RWPE1 (cell line): ENCODE measurements at regions not wholly inside any gene's neighbourhood (a gene's known extent, or its start where the extent isn't known, plus 50 kb on each side); places are given as distances from the start of the nearest gene placed in this dataset.

ENCODE experiments used
- CTCF ChIA-PET: fragments of 350-600 bp; sonication (Branson Sonifier 250); formaldehyde crosslinking; extraction: SDS; loops from one replicate; lab custom pipeline; 2021; lab: Yijun Ruan, JAX
- POLR2A ChIA-PET: fragments of 400-600 bp; formaldehyde crosslinking; extraction: SDS; loops from one replicate; lab custom pipeline; 2020; ENCODE audit warnings: antibody characterized with exemption; ENCODE audit not compliant: low non-redundant PET; lab: Yijun Ruan, JAX
- DNase-seq: peaks from one replicate; pipeline ENCODE4 v3.0.0; 2012; ENCODE audit warnings: low spot score
- H3K27ac ChIP-seq: fragments of 450-650 bp; 2 replicates; pipeline ENCODE4 v1.5.1; 2017
- CTCF ChIP-seq: fragments of 450-650 bp; conservative IDR thresholded peaks from 2 replicates; pipeline ENCODE4 v1.5.1; 2017; ENCODE audit warnings: low read depth, mild to moderate bottlenecking

- DNase-seq: no peak
- POLR2A ChIA-PET: no interaction called here
- no peak for TF ChIP-seq CTCF
- no peak overlapping the region for H3K27ac ChIP-seq
- CTCF ChIA-PET: no interaction called here
These were observed 534.9 kb downstream of the SLC4A3 start for GRCh38 chr2:220162320-220162719.

- no peak for DNase-seq
- POLR2A ChIA-PET: no interaction called here
These were observed 536.1 kb downstream of the SLC4A3 start for GRCh38 chr2:220163486-220163885.

GRCh38 chr2:220165401-220165800, 538.0 kb downstream of the SLC4A3 start:
- POLR2A ChIA-PET: no interaction called here
- H3K27ac ChIP-seq: no peak overlapping the region
- no peak for DNase-seq
- CTCF ChIA-PET: interaction anchor here (0.6 kb wide), 3 partner anchors 13 to 929 kb away, joined by 3 to 5 read pairs (median 4); no protein-coding TSS in a partner anchor
- TF ChIP-seq CTCF: no peak

More at GRCh38 chr2:220163486-220163885, 536.1 kb downstream of the SLC4A3 start:
- CTCF ChIA-PET: interaction anchor here (0.7 kb wide), 1 partner anchor 404 kb away, joined by 3 read pairs; no protein-coding TSS in a partner anchor
- no peak overlapping the region for H3K27ac ChIP-seq
- no peak for TF ChIP-seq CTCF

GRCh38 chr2:220166616-220167015, 539.2 kb downstream of the SLC4A3 start:
- no peak overlapping the region for H3K27ac ChIP-seq
- ChIA-PET CTCF (no interaction called here), POLR2A (no interaction called here)
- TF ChIP-seq CTCF: no peak
- DNase-seq: no peak

- no peak for TF ChIP-seq CTCF
- H3K27ac ChIP-seq: no peak overlapping the region
- no peak for DNase-seq
- ChIA-PET CTCF (interaction anchor here (0.6 kb wide), 1 partner anchor 219 kb away, joined by 4 read pairs; no protein-coding TSS in a partner anchor), POLR2A (no interaction called here)
These were observed 540.5 kb downstream of the SLC4A3 start for GRCh38 chr2:220167956-220168355.

GRCh38 chr2:220168891-220169546, 541.6 kb downstream of the SLC4A3 start:
- POLR2A ChIA-PET: no interaction called here

More at GRCh38 chr2:220168891-220169546, 541.6 kb downstream of the SLC4A3 start:
- no peak for TF ChIP-seq CTCF
- no peak overlapping the region for H3K27ac ChIP-seq
- CTCF ChIA-PET: no interaction called here
- DNase-seq: no peak
